HG02623 (cell line): ENCODE measurements at regions not wholly inside any gene's neighbourhood (a gene's known extent, or its start where the extent isn't known, plus 50 kb on each side); places are given as distances from the start of the nearest gene placed in this dataset.

Experiments
- ATAC-seq: cut with Tn5 transposase; IDR thresholded peaks from one replicate; pipeline ENCODE4 v1.9.1; 2021; ENCODE audit warnings: moderate library complexity; ENCODE audit not compliant: unreplicated experiment

DNA sequence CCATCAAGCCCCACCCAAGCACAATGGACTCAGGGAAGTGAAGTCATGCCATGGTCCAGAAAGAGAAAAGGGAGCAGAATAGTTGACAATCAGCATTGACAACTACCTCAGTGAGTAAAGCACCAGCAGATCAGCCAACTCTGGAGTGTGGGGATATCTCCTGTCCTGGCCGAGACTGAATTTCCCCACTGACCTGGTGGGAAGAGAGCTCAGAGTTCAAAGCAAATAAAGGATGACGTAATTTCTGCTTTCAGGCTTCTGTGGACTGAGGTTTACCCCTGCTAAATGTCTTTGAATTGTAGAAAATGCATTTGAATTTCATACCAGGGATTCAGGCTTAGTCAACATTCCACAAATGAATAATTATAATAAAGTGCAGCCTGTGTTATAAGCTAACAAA is 152.9 kb downstream of the CBLN1 start:
- ATAC-seq: no peak

DNA sequence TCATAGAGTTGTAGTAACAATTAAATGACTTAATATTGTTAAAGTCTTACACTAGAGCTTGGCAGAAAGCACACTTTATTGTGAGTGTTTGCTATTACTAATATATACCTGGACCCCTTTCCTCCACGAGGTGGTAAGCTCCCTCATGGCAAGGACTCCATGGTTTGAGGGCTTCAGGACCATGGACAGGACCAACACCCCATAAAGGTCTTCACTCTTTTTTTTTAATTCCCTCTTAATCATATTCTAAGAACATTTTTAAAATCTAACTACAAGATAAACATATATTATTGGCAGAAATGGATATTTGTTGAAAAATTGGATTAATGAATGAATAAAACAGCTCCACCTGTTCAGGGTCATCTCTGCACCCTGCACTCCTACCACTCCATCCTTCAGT is 154.5 kb downstream of the CBLN1 start:
- ATAC-seq: no peak

DNA sequence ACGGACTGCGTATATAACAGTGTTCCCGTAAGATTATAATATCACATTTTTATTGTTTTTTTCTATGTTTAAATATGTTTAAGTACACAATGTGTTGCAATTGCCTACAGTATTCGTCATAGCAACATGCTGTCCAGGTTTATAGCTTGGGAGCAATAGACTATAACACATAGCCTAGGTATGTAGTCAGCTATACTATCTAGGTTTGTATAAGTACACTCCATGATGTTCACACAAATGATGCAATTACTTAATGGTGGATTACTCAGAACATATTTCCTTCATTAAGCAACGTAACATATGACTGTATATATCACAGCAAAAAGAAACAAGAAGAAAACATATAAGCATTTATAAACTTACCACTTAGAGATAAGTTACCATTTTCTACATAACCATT is 160.0 kb downstream of the CBLN1 start:
- ATAC-seq: no peak

DNA sequence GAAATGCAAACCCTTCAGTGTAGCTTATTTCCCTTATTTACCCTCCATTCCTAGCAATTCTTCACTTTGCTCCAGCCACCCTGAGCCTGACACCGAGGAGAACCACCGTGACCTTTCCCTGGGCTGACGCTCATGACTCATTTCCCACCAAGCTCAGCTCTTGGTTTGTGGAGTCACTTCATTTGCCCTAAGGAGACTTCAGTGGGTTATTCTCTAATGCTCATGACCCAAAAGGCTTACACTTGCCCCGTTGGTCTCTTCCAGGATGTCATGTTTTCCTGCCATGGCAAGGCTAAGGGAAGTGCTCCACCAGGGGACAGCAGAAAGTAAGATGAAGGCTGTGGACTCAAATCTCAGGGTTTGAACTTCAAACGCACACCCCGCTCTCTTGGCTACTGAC is 161.0 kb downstream of the CBLN1 start:
- no peak for ATAC-seq

DNA sequence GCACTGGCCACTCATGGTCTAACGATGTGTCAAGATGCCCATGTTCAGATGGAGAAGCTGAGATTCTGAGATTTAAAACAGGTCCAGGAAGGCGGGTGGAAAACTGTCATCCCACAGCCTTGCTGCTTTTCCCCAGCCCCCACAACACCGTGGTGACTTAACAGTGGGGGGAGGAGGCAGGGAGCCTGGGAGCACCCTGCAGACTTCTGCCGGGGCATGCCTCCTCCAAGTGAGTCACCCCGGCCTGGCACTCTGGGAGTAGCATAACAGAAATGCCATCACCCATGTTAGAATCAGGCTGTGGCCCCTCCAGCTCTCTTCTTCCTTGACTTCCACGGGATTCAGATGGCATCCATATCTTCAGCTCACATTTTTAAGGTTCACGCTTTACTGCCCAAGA is 164.8 kb downstream of the CBLN1 start:
- no peak for ATAC-seq

DNA sequence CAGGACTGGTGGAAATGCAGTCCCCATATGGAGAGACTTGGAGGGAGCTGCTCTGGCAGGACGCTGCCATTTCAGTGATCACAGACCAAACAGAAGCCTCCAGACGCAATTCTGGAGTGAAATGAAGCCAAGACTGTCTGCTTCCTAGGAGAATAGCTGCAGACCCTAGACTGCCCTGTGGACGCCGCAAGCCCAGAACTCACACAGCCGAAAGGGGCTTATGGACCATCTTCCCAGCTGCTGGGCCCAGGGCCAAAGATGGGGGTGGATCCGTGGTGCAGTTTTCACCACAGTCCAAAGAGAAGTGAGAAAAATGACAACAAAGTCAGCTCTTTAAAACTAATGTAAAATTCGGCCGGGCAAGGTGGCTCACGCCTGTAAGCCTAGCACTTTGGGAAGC is 165.7 kb downstream of the CBLN1 start:
- no peak for ATAC-seq

DNA sequence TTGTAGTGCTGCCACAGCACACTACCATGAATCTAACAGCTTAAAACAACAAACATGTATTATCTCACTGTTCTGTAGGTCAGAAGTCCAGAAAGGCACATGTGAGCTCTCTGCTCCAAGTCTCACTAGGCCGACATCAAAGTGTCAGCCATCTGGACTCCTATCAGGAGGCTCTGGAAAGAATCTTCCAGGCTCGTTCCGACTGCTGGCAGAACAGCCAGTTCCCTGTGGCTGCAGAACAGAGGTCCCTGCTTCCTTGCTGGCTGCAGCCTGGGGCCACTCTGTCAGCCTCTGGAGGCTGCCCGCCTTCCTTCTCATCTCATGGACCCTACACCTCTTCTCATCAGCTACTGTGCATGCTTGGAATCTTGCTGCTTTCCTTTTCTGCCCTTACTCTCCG is 168.9 kb downstream of the CBLN1 start:
- ATAC-seq: no peak

DNA sequence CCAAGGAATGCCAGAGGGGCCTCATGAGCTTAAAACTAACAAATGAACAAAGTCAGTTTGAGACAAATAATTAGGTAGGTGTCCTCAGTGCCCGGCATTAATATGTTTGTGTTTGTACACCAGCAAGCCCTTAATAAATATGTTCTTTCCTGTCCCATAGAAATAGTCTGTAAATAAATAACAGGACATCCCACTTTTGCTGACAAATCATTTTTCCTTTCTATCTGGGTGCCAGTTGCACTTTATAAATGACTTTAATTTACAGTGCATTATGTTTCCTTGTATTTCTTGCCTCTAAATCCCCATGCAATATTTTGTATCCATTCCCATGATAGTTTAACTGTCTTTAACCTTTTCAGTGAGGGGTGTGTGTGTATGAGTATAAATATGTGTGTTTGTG is 170.3 kb downstream of the CBLN1 start:
- no peak for ATAC-seq

DNA sequence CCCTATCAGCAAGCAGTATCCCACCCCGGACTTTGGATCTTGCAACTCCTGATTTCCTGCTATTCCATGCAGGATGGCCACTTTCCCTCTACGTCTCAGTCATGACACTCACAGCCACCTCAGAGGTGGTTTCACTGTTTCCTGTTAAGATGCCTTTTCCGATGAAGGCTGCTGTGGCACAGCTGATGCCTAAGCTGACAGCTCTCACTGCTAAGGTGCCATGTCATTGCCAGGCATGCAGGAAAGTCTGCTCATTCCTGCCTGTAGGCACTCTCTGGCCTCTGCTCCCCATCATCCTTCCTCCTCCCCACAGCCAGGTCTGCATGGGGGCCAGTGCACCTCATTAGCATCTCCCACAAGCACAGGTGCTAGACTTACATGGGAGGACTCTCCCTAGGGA is 173.0 kb downstream of the CBLN1 start:
- ATAC-seq: no peak

DNA sequence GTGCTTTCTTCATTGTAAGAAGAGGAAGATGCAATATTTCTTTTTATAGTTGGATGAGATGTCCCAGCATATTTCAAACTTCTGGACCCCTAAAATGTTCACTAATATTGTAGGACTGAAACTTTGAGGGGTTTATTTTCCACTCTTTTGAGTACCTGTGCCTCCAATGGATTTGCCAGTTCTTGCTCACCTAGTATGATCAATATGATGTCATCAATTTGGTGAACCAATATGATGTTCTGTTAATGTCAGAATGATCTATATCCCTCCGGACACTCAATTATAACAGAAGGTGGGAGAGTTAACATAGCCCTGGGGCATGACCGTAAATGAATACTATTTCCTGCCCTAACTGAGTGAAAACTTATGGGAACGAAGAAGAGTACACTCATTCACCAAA is 178.3 kb downstream of the CBLN1 start:
- ATAC-seq: no peak

DNA sequence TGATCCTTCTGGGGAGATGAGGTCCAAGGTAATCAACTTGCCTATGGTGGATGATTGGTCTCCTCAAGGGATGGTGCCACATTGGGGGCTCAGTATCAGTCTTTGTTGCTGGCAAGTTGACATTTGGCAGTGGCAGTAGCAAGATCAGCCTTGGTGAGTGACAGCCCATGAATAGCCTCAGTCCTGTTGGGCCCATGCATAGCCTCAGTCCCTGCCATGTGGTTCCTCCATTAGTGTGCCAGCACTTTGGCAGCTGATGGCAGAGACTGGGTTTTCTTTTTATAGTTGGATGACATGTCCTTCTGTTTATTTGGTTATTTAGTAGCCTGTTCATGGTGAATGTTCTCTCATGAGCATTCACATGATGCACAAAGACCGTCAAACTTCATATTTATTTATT is 179.6 kb downstream of the CBLN1 start:
- ATAC-seq: no peak

DNA sequence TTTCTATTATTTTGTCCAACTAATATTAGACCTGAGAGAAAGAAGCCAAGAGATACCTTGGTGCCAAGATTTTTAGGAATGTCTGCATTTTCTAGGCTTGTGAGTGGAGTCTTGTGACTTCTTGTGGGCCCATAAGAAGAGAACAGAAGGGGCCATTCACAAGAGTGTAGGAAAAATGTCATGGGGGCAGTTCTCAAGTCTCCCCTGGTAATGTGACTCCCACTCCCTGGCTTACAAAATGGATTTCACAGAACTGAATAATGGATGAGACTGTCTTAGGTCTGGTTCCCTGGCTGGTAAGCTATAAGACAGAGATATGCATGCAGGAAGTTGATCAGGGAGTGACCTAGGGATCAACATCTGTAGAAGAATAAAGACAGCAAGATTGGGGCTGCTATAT is 181.3 kb downstream of the CBLN1 start:
- no peak for ATAC-seq

DNA sequence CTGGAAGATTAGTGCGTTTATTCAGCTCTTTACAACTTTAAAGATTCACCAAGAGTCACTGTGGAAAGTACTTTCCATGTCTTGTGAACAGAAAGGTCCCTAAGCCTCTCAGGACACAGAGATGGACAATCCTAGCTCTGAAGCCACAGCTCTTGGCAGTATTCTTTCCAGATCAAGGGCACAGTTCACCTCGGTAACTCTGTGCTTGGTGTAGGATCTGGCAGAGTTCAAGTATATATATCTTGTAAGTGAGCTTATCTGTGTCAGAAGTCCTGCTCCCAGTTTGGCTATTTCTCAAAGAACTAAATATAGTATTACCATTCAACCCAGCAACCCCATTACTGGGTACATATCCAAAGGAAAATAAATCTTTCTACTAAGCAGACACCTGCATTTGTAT is 183.7 kb downstream of the CBLN1 start:
- ATAC-seq: no peak

DNA sequence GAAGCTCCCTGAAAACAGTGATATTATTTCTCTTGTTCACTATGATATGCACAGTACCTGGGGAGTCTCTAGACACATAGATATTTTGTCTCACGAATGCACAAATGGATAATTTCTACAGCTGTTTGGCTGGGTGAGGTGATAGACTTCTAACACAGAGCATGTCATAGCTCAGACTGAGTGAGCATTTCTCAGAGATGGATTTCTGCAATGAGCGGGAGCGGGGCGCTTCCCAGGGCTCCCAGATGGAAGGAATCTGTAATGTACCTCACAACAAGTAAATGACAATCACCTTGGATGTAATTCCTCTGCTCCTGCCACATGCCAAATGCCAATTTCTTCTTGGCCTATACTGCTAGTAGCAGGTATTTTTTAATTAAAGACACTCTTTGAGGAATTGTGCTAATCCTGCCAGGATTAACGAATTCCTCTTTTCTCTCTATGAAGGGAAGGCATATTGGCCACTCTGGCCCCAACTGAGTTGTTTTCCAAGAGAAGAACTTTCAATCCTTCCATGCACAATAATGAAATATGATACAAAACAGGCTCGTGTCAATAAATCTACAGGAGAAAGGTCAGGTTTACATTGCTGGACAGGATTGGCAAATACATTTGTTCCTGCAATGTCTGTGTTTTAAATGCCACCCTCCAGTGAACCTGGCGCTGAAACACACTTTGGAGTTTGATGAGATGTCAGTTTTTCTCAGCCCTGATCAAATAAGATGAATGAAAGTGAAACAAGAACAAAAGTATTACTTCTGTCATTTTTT is 185.3 kb downstream of the CBLN1 start:
- ATAC-seq: no peak

DNA sequence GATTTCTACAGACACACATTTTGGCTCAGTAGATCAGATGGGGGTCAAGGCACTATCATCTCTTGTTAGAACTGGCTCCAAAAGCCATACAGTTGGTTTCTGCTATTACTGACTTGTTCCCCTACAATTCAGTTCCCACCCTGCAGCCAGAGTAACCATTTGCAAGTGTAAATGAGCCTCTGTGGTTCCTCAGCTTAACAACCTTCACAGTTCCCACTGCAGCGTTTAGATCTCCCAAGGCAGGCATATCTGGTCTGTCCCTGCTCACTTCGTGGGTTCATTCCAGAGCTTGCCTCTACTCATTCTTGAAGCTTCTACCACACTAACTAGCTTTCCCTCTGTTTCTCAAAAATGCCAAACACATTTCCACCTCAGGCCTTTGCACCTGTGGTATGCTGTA is 186.1 kb downstream of the CBLN1 start:
- no peak for ATAC-seq

DNA sequence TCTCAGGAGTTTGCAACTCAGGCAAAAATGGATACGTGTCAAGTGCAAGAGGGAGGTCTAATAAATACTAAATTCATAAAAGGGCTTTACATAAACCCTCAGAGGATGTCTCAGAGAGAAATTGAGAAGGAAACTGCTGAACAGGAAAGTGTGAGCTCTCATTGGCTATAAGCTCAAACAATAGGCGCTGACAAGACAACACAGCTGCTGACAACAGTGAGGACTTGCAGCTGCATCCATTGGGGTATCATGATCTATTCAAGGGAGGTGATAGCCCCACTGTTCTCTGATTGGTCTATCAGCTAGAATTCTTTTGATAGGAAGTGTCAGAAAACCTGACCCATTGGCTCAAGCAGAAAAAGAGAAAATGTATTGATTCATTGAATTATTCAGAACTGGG is 187.2 kb downstream of the CBLN1 start:
- no peak for ATAC-seq

DNA sequence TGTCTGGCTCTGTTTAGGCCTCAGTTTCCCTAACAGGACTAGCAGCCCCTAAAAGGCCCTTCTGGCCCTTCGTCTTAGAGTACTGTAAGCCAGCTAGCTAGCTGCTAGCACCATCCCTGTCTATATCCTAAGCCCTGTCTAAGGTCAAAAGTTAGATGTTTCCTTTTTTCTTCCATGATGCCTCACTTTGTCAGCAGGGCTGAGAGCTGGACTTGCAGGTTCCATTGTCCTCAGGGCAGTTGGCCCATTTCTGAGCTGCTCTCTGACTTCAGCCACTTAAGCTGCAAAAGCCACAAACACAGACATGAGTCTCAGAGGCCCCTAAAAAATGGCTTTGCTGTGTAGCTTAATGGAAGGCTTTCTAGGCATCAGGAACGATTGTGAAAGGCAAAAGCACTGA is 187.7 kb downstream of the CBLN1 start:
- no peak for ATAC-seq

DNA sequence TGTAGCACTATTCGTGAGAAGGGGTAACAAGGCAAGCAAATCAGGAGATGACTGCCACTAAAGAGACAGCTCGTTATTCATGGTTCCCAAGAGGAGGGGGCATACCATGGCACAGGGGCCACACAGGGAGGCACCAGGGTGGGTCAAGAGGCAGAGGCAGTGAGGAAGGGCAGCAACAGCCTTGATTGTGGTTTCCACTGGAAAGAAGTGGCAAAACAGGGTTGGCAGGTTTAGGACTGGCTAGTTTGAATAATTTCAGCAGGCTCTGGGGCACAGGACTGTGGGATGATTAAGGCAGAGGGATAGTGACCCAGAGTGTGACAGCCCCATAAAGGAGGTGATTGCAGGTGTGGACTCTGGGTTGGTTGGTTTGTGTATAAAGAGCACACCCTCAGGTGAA is 188.9 kb downstream of the CBLN1 start:
- ATAC-seq: no peak

DNA sequence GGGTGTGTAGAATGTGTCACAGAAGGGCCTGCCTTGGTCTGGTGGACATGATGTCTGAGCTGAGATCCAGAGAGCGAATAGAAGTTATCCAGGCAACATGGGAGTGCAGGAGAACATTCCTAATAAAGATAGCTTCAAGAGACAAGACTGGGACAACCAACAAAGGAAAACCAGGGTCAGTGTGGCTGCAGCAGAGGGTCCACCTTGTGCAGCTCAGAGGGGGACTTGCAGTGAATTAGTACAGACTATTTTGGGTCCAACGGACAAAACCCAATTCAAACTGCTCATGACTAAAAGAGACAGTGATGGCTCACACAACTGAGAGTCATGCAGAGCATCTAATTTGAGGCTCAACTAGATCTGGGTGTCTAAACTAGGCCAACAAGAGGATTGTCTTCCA is 192.1 kb downstream of the CBLN1 start:
- ATAC-seq: no peak

DNA sequence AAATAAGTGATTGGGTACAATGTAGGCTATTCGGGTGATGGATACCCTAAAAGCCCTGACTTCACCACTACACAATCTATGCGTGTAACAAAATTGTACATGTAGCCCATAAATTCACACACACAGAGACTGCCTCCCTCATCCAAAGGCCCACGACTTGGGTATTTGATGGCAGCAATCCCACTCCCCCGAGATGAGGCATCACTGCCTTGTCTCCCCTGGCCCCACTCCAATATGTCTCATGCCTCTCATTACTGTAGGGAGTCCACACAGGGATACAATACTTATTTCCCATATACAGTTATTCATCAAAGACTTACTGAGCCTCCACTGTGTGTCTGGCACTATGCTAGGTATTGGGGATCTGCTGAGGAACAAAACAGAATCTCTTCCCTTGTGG is 192.6 kb downstream of the CBLN1 start:
- ATAC-seq: no peak

DNA sequence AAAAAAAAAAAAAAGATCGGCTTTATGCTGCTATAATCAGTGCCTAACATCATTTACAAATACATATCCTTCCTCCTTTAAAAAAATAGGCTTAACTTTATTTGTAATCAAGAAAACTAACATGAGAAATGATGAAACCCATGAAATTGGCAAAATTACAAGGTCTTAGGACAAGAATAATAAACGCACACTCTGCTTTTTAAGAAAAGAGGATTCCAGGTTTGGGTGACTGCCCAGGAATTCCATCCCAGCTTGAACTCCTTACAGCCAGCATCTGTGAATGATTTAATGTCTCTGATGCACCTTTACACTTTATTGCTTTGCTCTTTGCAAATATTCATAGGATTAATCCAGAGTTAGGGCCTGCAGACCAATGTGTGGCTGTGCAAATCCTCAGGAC is 196.0 kb downstream of the CBLN1 start:
- no peak for ATAC-seq

DNA sequence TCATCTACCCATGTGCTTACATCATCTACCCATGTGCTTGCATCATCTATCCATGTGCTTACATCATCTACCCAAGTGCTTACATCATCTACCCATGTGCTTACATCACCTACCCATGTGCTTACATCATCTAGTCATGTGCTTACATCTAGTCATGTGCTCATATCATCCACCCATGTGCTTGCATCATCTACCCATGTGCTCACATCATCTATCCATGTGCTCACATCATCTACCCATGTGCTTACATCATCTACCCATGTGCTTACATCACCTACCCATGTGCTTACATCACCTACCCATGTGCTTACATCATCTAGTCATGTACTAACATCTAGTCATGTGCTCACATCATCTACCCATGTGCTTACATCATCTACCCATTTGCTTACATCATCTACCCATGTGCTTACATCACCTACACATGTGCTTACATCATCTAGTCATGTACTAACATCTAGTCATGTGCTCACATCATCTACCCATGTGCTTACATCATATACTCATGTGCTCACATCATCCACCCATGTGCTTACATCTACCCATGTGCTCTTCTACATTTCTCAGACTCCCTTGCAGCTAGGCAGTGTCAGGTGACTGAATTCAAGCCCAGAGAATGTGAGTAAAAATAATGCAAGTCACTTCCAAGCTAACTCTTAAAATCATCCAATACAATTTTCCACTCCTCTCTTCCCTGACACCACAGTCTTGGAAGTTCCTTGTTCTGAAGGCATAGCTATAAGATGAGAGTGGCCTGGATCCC is 196.8 kb downstream of the CBLN1 start:
- no peak for ATAC-seq

DNA sequence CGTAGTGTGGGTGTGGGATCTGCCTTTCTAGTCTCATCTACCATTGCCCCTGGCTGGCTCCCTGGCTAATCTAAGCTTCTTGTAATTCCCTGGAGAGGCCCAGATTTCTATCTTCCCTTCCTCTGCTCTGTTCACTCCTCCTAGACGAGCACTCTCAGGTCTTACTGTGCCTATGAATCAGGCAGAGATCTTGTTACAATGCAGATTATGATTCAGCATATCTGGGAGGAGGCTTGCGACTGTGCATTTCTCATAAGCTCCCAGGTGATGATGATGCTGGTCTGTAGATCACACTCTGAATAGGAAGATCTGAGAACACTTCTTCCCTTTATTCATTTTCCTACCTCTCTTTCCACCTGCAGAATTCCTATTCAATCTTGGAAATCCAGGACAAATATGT is 200.1 kb downstream of the CBLN1 start:
- ATAC-seq: no peak
